Spleen (tissue), 11 donors: ENCODE measurements at regions not wholly inside any gene's neighbourhood (a gene's known extent, or its start where the extent isn't known, plus 50 kb on each side); places are given as distances from the start of the nearest gene placed in this dataset.

Experiments used
- DNase-seq: peaks from one replicate; pipeline ENCODE4 v3.0.0-alpha.2; 2020
- H3K27ac ChIP-seq, 8 donors: fragments of 200-600 bp; sonication (generic) in 7 of 8; 1 replicate in 4 of 8; 2 replicates in 4 of 8; pipeline versions ENCODE4 v1.5.0 to v1.8.0; 2016 to 2021; ENCODE audit warnings: inconsistent platforms in 4 of 8, mild to moderate bottlenecking in 4 of 8, moderate library complexity in 1 of 8
- H3K27me3 ChIP-seq, 7 donors: fragments of 200-600 bp; sonication (generic) in 6 of 7; replicated peaks in 1 of 7; 1 replicate in 4 of 7; 2 replicates in 3 of 7; pipeline versions ENCODE4 v1.5.0 to v1.8.0; 2016 to 2021; ENCODE audit warnings: inconsistent platforms in 3 of 7, mild to moderate bottlenecking in 1 of 7
- H3K36me3 ChIP-seq, 6 donors: fragments of 200-600 bp; sonication (generic) in 5 of 6; 1 replicate in 4 of 6; 2 replicates in 2 of 6; pipeline versions ENCODE4 v1.5.0 to v1.8.0; 2016 to 2021; ENCODE audit warnings: inconsistent platforms in 2 of 6
- H3K4me1 ChIP-seq, 6 donors: fragments of 200-600 bp; sonication (generic) in 5 of 6; 1 replicate in 3 of 6; 2 replicates in 3 of 6; pipeline versions ENCODE4 v1.5.0 to v1.8.0; 2016 to 2021; ENCODE audit warnings: inconsistent platforms in 3 of 6
- H3K4me3 ChIP-seq, 8 donors: fragments of 200-600 bp; sonication (generic) in 7 of 8; 1 replicate in 4 of 8; 2 replicates in 4 of 8; pipeline versions ENCODE4 v1.5.0 to v1.8.0; 2016 to 2021; ENCODE audit warnings: inconsistent platforms in 4 of 8, mild to moderate bottlenecking in 4 of 8, moderate library complexity in 2 of 8
- H3K9me3 ChIP-seq, 8 donors: fragments of 200-600 bp; sonication (generic) in 7 of 8; 1 replicate in 4 of 8; 2 replicates in 4 of 8; pipeline versions ENCODE4 v1.5.0 to v1.8.0; 2016 to 2021; ENCODE audit warnings: inconsistent platforms in 4 of 8
- CTCF ChIP-seq, 11 experiments: fragments of 200-600 bp in 7 of 11; fragments of 450-650 bp in 4 of 11; sonication (generic) in 4 of 11; IDR thresholded peaks in 8 of 11; conservative IDR thresholded peaks in 3 of 11; 1 replicate in 7 of 11; 2 replicates in 4 of 11; pipeline versions ENCODE4 v1.4.0 to v1.8.0; 2016 to 2021; ENCODE audit warnings: antibody characterized with exemption in 11 of 11, inconsistent platforms in 4 of 11, mild to moderate bottlenecking in 1 of 11
- POLR2A ChIP-seq, 3 donors: fragments of 450-650 bp; IDR thresholded peaks; one replicate each; pipeline ENCODE4 v1.5.1; 2017; ENCODE audit warnings: antibody characterized with exemption in 3 of 3, mild to moderate bottlenecking in 1 of 3
- POLR2AphosphoS5 ChIP-seq, 3 donors: sonication (generic); formaldehyde crosslinking; IDR thresholded peaks; one replicate each; pipeline ENCODE4 v1.5.1; 2017; ENCODE audit warnings: antibody characterized with exemption in 3 of 3
- WGBS, 5 donors: extraction: QIAGEN DNeasy Blood & Tissue Kit in 3 of 5; methylation state at CpG; one replicate each; pipeline versions ENCODE4 v1.1.5 to v1.1.7; 2013 to 2018; 5-methylcytosine and 5-hydroxymethylcytosine counted together
- intact Hi-C: fragments of 100-400 bp; cut with DNase I; formaldehyde crosslinking; loops from one replicate; pipeline ENCODE4 v1.15.0; 2023; ENCODE audit warnings: low total_unique reads
- donor health status: healthy with polysubstance abuse.
- donor health status: DM: no; HTN: no; CAD: no; lungs with moderate emphysema.
- donor health status: DM: no; HTN: no; CAD: no.
- donor health status: Bipolar disorder and iron deficiency.
- donor health status: healthy.
- donor health status: DM: no; HTN: no; CAD: no.
- donor health status: DM: yes; HTN: yes; CAD: no.

- Histone ChIP-seq H3K4me1 (no peaks in the 10 kb centered on the region), H3K27ac (no peak overlapping the region), H3K27me3 (peaks cover 0 to 17% (median 0%) of the 10 kb centered on the region in 7 donors), H3K9me3 (peaks cover 0 to 2% (median 0%) of the 10 kb centered on the region in 8 donors), H3K4me3 (no peak overlapping the region), H3K36me3 (no peaks in the 10 kb centered on the region)
- 61 to 80% (median 78%) methylated on average over 5 of the region's 5 CpGs for WGBS, 5 donors
- intact Hi-C loops, result no loop called here
- DNase-seq, result no peak
- TF ChIP-seq POLR2AphosphoS5 (IDR thresholded peaks at IDR 0.05) (no peak), CTCF (IDR thresholded peaks at IDR 0.05 in 8 of 11, conservative IDR thresholded peaks at IDR 0.05 in 3 of 11) (no peak), POLR2A (IDR thresholded peaks at IDR 0.05) (no peak)
Observed at GRCh38 chr11:116400081-116400480, 372.7 kb downstream of the BUD13 start.

- Histone ChIP-seq H3K27me3 (peaks cover 0 to 18% (median 0%) of the 10 kb centered on the region in 7 donors), H3K27ac (no peak overlapping the region), H3K4me1 (no peaks in the 10 kb centered on the region), H3K9me3 (peaks cover 0 to 21% (median 6%) of the 10 kb centered on the region in 8 donors), H3K36me3 (no peaks in the 10 kb centered on the region), H3K4me3 (no peak overlapping the region)
- 73 to 88% (median 80%) methylated on average over 4 of the region's 4 CpGs for WGBS, 5 donors
- no peak for DNase-seq
- no peak for TF ChIP-seq POLR2A (IDR thresholded peaks at IDR 0.05)
- TF ChIP-seq POLR2AphosphoS5 (IDR thresholded peaks at IDR 0.05), result no peak
- TF ChIP-seq CTCF (IDR thresholded peaks at IDR 0.05 in 8 of 11, conservative IDR thresholded peaks at IDR 0.05 in 3 of 11), result no peak
- intact Hi-C loops, result no loop called here
Observed at GRCh38 chr11:116397602-116398084, 375.1 kb downstream of the BUD13 start.

GRCh38 chr11:116396331-116396730, 376.5 kb downstream of the BUD13 start:
- intact Hi-C loops, result no loop called here
- WGBS, 5 donors, result 31 to 42% (median 37%) methylated on average over 2 of the region's 2 CpGs
- Histone ChIP-seq H3K4me3 (no peak overlapping the region), H3K27ac (no peak overlapping the region), H3K4me1 (no peaks in the 10 kb centered on the region), H3K36me3 (no peaks in the 10 kb centered on the region), H3K27me3 (peaks cover 0 to 28% (median 0%) of the 10 kb centered on the region in 7 donors), H3K9me3 (peaks cover 0 to 21% (median 6%) of the 10 kb centered on the region in 8 donors)
- DNase-seq, result no peak
- no peak for TF ChIP-seq POLR2A (IDR thresholded peaks at IDR 0.05)
- no peak for TF ChIP-seq CTCF (IDR thresholded peaks at IDR 0.05 in 8 of 11, conservative IDR thresholded peaks at IDR 0.05 in 3 of 11)
- TF ChIP-seq POLR2AphosphoS5 (IDR thresholded peaks at IDR 0.05), result no peak

- H3K36me3 ChIP-seq, result no peaks in the 10 kb centered on the region
- intact Hi-C loops, result no loop called here
- DNase-seq, result no peak
- no peak overlapping the region for H3K4me3 ChIP-seq
- TF ChIP-seq POLR2A (IDR thresholded peaks at IDR 0.05) (no peak), POLR2AphosphoS5 (IDR thresholded peaks at IDR 0.05) (no peak), CTCF (IDR thresholded peaks at IDR 0.05 in 8 of 11, conservative IDR thresholded peaks at IDR 0.05 in 3 of 11) (no peak)
- no peaks in the 10 kb centered on the region for H3K4me1 ChIP-seq
- peaks cover 0 to 21% (median 6%) of the 10 kb centered on the region in 8 donors for H3K9me3 ChIP-seq
- no peak overlapping the region for H3K27ac ChIP-seq
- peaks cover 0 to 27% (median 0%) of the 10 kb centered on the region in 7 donors for H3K27me3 ChIP-seq
- WGBS, 5 donors, result 62 to 77% (median 67%) methylated on average over 3 of the region's 3 CpGs
Observed at GRCh38 chr11:116394022-116394421, 378.8 kb downstream of the BUD13 start.
